ENCODE measurements at regions not wholly inside any gene's neighbourhood (a gene's known extent, or its start where the extent isn't known, plus 50 kb on each side); places are given as distances from the start of the nearest gene placed in this dataset.

DNA sequence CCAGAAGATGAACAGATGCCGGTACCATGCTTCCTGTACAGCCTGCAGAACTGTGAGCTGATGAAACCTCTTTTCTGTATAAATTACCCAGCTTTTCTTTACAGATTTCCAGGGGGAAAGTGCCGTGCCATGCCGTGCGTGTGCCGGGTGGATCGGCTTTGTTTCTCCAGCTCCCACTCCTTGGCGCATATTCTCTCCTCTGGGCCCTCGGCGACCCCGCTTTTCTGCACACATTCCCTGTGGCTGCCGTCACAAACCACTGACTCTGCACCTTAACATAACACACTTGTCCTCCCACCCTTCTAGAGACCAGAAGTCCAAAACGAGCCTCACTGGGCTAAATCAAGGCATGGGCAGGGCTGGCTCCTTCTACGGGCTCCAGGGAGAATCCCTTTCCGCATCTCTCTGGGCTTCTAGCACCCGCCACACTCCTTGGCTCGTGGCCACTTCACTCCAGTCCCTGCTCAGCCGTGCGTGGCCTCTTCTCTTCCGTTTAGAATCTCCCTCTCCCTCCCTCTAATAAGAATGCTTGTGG, 164.9 kb downstream of the C16orf95 start:
- TF ChIP-seq POLR2AphosphoS5 (IDR thresholded peaks at IDR 0.05; ENCODE audit: low read depth, low read length) (no peak), TAF1 (IDR thresholded peaks at IDR 0.05; ENCODE audit: borderline replicate concordance, insufficient read depth, low read length) (no peak)
- TF ChIP-seq, protein P1, sequence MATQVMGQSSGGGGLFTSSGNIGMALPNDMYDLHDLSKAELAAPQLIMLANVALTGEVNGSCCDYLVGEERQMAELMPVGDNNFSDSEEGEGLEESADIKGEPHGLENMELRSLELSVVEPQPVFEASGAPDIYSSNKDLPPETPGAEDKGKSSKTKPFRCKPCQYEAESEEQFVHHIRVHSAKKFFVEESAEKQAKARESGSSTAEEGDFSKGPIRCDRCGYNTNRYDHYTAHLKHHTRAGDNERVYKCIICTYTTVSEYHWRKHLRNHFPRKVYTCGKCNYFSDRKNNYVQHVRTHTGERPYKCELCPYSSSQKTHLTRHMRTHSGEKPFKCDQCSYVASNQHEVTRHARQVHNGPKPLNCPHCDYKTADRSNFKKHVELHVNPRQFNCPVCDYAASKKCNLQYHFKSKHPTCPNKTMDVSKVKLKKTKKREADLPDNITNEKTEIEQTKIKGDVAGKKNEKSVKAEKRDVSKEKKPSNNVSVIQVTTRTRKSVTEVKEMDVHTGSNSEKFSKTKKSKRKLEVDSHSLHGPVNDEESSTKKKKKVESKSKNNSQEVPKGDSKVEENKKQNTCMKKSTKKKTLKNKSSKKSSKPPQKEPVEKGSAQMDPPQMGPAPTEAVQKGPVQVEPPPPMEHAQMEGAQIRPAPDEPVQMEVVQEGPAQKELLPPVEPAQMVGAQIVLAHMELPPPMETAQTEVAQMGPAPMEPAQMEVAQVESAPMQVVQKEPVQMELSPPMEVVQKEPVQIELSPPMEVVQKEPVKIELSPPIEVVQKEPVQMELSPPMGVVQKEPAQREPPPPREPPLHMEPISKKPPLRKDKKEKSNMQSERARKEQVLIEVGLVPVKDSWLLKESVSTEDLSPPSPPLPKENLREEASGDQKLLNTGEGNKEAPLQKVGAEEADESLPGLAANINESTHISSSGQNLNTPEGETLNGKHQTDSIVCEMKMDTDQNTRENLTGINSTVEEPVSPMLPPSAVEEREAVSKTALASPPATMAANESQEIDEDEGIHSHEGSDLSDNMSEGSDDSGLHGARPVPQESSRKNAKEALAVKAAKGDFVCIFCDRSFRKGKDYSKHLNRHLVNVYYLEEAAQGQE (IDR thresholded peaks at IDR 0.05; ENCODE audit: insufficient read depth in 1 of 2, low read depth in 2 of 2, low read length in 2 of 2), result no peak
